Hematopoietic multipotent progenitor cell treated with erythropoietin and hydrocortisone succinate and interleukin-3 and kit ligand, for 4 days (in vitro differentiated cells): ENCODE measurements at regions not wholly inside any gene's neighbourhood (a gene's known extent, or its start where the extent isn't known, plus 50 kb on each side); places are given as distances from the start of the nearest gene placed in this dataset.

Experiments used
- DNase-seq: peaks from one replicate; pipeline ENCODE4 v3.0.0-alpha.2; 2015

- no peak for DNase-seq
Measured at GRCh38 chr5:52690236-52690768, 97.4 kb upstream of the ITGA1 start.

GRCh38 chr5:52692039-52692438 is 95.7 kb upstream of the ITGA1 start:
- DNase-seq, result no peak

- DNase-seq, result no peak
Measured at GRCh38 chr5:52692606-52693005, 95.1 kb upstream of the ITGA1 start.

GRCh38 chr5:52693280-52693679 is 94.4 kb upstream of the ITGA1 start:
- DNase-seq, result peak; percentile 36

GRCh38 chr5:52693836-52694235 is 93.9 kb upstream of the ITGA1 start:
- DNase-seq, result no peak

GRCh38 chr5:52694648-52695047 is 93.1 kb upstream of the ITGA1 start:
- DNase-seq, result no peak

GRCh38 chr5:52702877-52703276 is 84.8 kb upstream of the ITGA1 start:
- no peak for DNase-seq

GRCh38 chr5:52703321-52703720 is 84.4 kb upstream of the ITGA1 start:
- no peak for DNase-seq

GRCh38 chr5:52705720-52706119 is 82.0 kb upstream of the ITGA1 start:
- DNase-seq, result peak; percentile 23

- DNase-seq, result no peak
Measured at GRCh38 chr5:52706775-52707174, 80.9 kb upstream of the ITGA1 start.

GRCh38 chr5:52707616-52708015 is 80.1 kb upstream of the ITGA1 start:
- DNase-seq, result no peak

GRCh38 chr5:52708463-52708862 is 79.3 kb upstream of the ITGA1 start:
- DNase-seq, result no peak

GRCh38 chr5:52709167-52709925 is 78.4 kb upstream of the ITGA1 start:
- peak; percentile 63 for DNase-seq

GRCh38 chr5:52710310-52710971 is 77.3 kb upstream of the ITGA1 start:
- no peak for DNase-seq

GRCh38 chr5:52710972-52711596 is 76.6 kb upstream of the ITGA1 start:
- DNase-seq, result no peak

- DNase-seq, result no peak
Measured at GRCh38 chr5:52712354-52712753, 75.4 kb upstream of the ITGA1 start.

GRCh38 chr5:52725065-52725746 is 62.5 kb upstream of the ITGA1 start:
- peak; percentile 67 for DNase-seq

GRCh38 chr5:52725808-52726207 is 61.9 kb upstream of the ITGA1 start:
- no peak for DNase-seq

- peak; percentile 22 for DNase-seq
Measured at GRCh38 chr5:52727020-52727419, 60.7 kb upstream of the ITGA1 start.

GRCh38 chr5:52727576-52727975 is 60.1 kb upstream of the ITGA1 start:
- no peak for DNase-seq

- DNase-seq, result no peak
Measured at GRCh38 chr5:52728224-52728623, 59.5 kb upstream of the ITGA1 start.

GRCh38 chr5:52728686-52729085 is 59.0 kb upstream of the ITGA1 start:
- DNase-seq, result no peak
